H1 (cell line): ENCODE measurements at regions not wholly inside any gene's neighbourhood (a gene's known extent, or its start where the extent isn't known, plus 50 kb on each side); places are given as distances from the start of the nearest gene placed in this dataset.

Source experiments
- CTCF ChIA-PET: fragments of 300-600 bp; sonication (Branson Sonifier 250); formaldehyde crosslinking; loops from one replicate; lab custom pipeline; 2021; ENCODE audit not compliant: partially characterized antibody; lab: Charles Lee
- POLR2A ChIA-PET: fragments of 300-600 bp; sonication (Branson Sonifier 250); formaldehyde crosslinking; loops from one replicate; lab custom pipeline; 2021; ENCODE audit warnings: inconsistent platforms; ENCODE audit not compliant: partially characterized antibody; lab: Charles Lee
- DNase-seq, 2 experiments: peaks; one replicate each; pipeline versions ENCODE4 v3.0.0 to v3.0.0-alpha.2; 2010 to 2022; ENCODE audit warnings: low spot score in 2 of 2, low read depth in 1 of 2, mixed read lengths in 1 of 2
- FAIRE-seq: peaks from 2 replicates; lab custom pipeline; 2011; peaks lifted over from hg19 to GRCh38; lab: Jason Lieb, UNC
- H2AFZ ChIP-seq: 2 replicates; pipeline ENCODE4 v1.8.1; 2012; ENCODE audit warnings: low read length, inconsistent platforms
- H2AK5ac ChIP-seq: 2 replicates; pipeline ENCODE4 v1.6.1; 2013; ENCODE audit warnings: low read depth, low read length
- H2BK120ac ChIP-seq: replicated peaks from 2 replicates; pipeline ENCODE3; 2013; ENCODE audit warnings: low read depth, low read length, inconsistent platforms
- H2BK12ac ChIP-seq: 2 replicates; pipeline ENCODE4 v1.6.1; 2013; ENCODE audit warnings: low read depth, low read length
- H2BK15ac ChIP-seq: 2 replicates; pipeline ENCODE4 v1.6.1; 2013; ENCODE audit warnings: low read length
- H2BK20ac ChIP-seq: 2 replicates; pipeline ENCODE4 v1.6.1; 2013; ENCODE audit warnings: low read length
- H2BK5ac ChIP-seq: 2 replicates; pipeline ENCODE4 v1.6.1; 2013; ENCODE audit warnings: low read depth, low read length
- H3K14ac ChIP-seq: 2 replicates; pipeline ENCODE4 v1.6.1; 2013; ENCODE audit warnings: inconsistent platforms; ENCODE audit not compliant: insufficient read length
- H3K18ac ChIP-seq: 2 replicates; pipeline ENCODE4 v1.6.1; 2013; ENCODE audit warnings: low read length; ENCODE audit errors: extremely low read depth
- H3K23ac ChIP-seq: 2 replicates; pipeline ENCODE4 v1.6.1; 2013; ENCODE audit warnings: inconsistent platforms; ENCODE audit not compliant: insufficient read length
- H3K23me2 ChIP-seq: 2 replicates; pipeline ENCODE4 v1.6.1; 2013; ENCODE audit warnings: low read depth, low read length
- H3K27ac ChIP-seq: 2 replicates; pipeline ENCODE4 v1.6.1; 2011; ENCODE audit warnings: low read depth, low read length, inconsistent platforms
- H3K27me3 ChIP-seq, 4 experiments: replicated peaks in 1 of 4; 1 replicate in 1 of 4; 2 replicates in 3 of 4; pipeline versions ENCODE4 v1.6.1 to v1.8.1; 2011 to 2013; ENCODE audit warnings: low read length in 3 of 4, mild to moderate bottlenecking in 3 of 4, inconsistent platforms in 2 of 4, mixed read lengths in 2 of 4, moderate library complexity in 1 of 4; ENCODE audit not compliant: control insufficient read depth in 3 of 4, insufficient read depth in 3 of 4; ENCODE audit errors: extremely low read depth in 1 of 4
- H3K36me3 ChIP-seq, 4 experiments: 2 replicates each; pipeline versions ENCODE4 v1.6.1 to v1.8.1; 2011 to 2013; ENCODE audit warnings: mild to moderate bottlenecking in 4 of 4, low read length in 3 of 4, moderate library complexity in 2 of 4, control low read depth in 1 of 4, inconsistent platforms in 1 of 4; ENCODE audit not compliant: insufficient read depth in 4 of 4, control insufficient read depth in 2 of 4
- H3K4ac ChIP-seq: replicated peaks from 2 replicates; pipeline ENCODE3; 2013; ENCODE audit warnings: low read length, low read depth, mixed read lengths, inconsistent platforms; ENCODE audit not compliant: insufficient read length
- H3K4me1 ChIP-seq, 4 experiments: replicated peaks in 1 of 4; 1 replicate in 1 of 4; 2 replicates in 3 of 4; pipeline versions ENCODE4 v1.6.1 to v1.8.1; 2011 to 2013; ENCODE audit warnings: low read length in 3 of 4, inconsistent platforms in 2 of 4, mixed read lengths in 1 of 4; ENCODE audit not compliant: insufficient read depth in 4 of 4, control insufficient read depth in 3 of 4
- H3K4me2 ChIP-seq, 2 experiments: 2 replicates each; pipeline versions ENCODE4 v1.6.1 to v1.8.1; 2011 to 2013; ENCODE audit warnings: low read depth in 2 of 2, low read length in 2 of 2, control low read depth in 1 of 2, inconsistent platforms in 1 of 2, mild to moderate bottlenecking in 1 of 2; ENCODE audit not compliant: insufficient read depth in 1 of 2
- H3K4me3 ChIP-seq, 4 experiments: fragments of 200-600, 300-600 bp in 1 of 4; sonication (generic), shearing (Covaris generic), sonication (Bioruptor Twin) in 1 of 4; 2 replicates each; pipeline versions ENCODE4 v1.5.1 to v1.8.1; 2011 to 2016; ENCODE audit warnings: low read length in 4 of 4, low read depth in 3 of 4, control low read depth in 2 of 4, inconsistent platforms in 2 of 4, mild to moderate bottlenecking in 2 of 4, mixed read lengths in 1 of 4, moderate library complexity in 1 of 4; ENCODE audit not compliant: insufficient read depth in 2 of 4; ENCODE audit errors: extremely low read depth in 1 of 4
- H3K56ac ChIP-seq: replicated peaks from 2 replicates; pipeline ENCODE3; 2013; ENCODE audit warnings: low read depth, mild to moderate bottlenecking, mixed read lengths, low read length, inconsistent platforms; ENCODE audit not compliant: insufficient read length
- H3K79me1 ChIP-seq: 2 replicates; pipeline ENCODE4 v1.6.1; 2013; ENCODE audit warnings: low read depth, low read length, control low read depth
- H3K79me2 ChIP-seq, 2 experiments: 2 replicates each; pipeline versions ENCODE4 v1.6.1 to v1.8.1; 2012 to 2013; ENCODE audit warnings: low read length in 2 of 2, mild to moderate bottlenecking in 2 of 2, inconsistent platforms in 1 of 2; ENCODE audit not compliant: insufficient read depth in 2 of 2, control insufficient read depth in 1 of 2
- H3K9ac ChIP-seq, 4 experiments: replicated peaks in 1 of 4; 1 replicate in 1 of 4; 2 replicates in 3 of 4; pipeline versions ENCODE4 v1.6.1 to v1.8.1; 2011 to 2013; ENCODE audit warnings: low read depth in 3 of 4, low read length in 3 of 4, control low read depth in 2 of 4, mild to moderate bottlenecking in 2 of 4, moderate library complexity in 2 of 4, inconsistent platforms in 1 of 4; ENCODE audit errors: extremely low read depth in 1 of 4
- H3K9me3 ChIP-seq, 2 experiments: 2 replicates each; pipeline versions ENCODE4 v1.6.1 to v1.8.1; 2012 to 2013; ENCODE audit warnings: mild to moderate bottlenecking in 2 of 2, moderate library complexity in 2 of 2, control low read depth in 1 of 2, inconsistent platforms in 1 of 2, low read depth in 1 of 2, low read length in 1 of 2, mixed read lengths in 1 of 2; ENCODE audit not compliant: insufficient read depth in 2 of 2
- H4K20me1 ChIP-seq, 2 experiments: replicated peaks in 1 of 2; 2 replicates each; pipeline versions ENCODE3 to v1.8.1; 2011 to 2013; ENCODE audit warnings: inconsistent platforms in 2 of 2, low read length in 2 of 2, mild to moderate bottlenecking in 1 of 2; ENCODE audit not compliant: insufficient read depth in 2 of 2, control insufficient read depth in 1 of 2
- H4K5ac ChIP-seq: 2 replicates; pipeline ENCODE4 v1.6.1; 2013; ENCODE audit warnings: low read length, low read depth, mixed read lengths, inconsistent platforms; ENCODE audit not compliant: insufficient read length
- H4K8ac ChIP-seq: 2 replicates; pipeline ENCODE4 v1.8.0; 2013; ENCODE audit warnings: mild to moderate bottlenecking, moderate library complexity, low read length, inconsistent platforms; ENCODE audit not compliant: insufficient read depth; ENCODE audit errors: extremely low read depth
- H4K91ac ChIP-seq: replicated peaks from 2 replicates; pipeline ENCODE3; 2013; ENCODE audit warnings: low read length, mixed read lengths, inconsistent platforms; ENCODE audit not compliant: insufficient read length
- ASH2L ChIP-seq: fragments of 200-600, 300-600 bp; sonication (generic); IDR thresholded peaks from one replicate; pipeline ENCODE4 v1.7.1; 2017; ENCODE audit warnings: low read length
- CEBPB ChIP-seq: IDR thresholded peaks from 2 replicates; pipeline ENCODE4 v1.6.1; 2012; ENCODE audit warnings: low read depth, low read length
- GTF2F1 ChIP-seq: IDR thresholded peaks from 2 replicates; pipeline ENCODE4 v1.6.1; 2012; ENCODE audit warnings: low read depth, low read length, improper control_type of control experiment, borderline replicate concordance
- RAD21 ChIP-seq, 2 experiments: IDR thresholded peaks in 1 of 2; conservative IDR thresholded peaks in 1 of 2; 2 replicates each; pipeline ENCODE4 v1.6.1; 2011; ENCODE audit warnings: low read depth in 2 of 2, low read length in 2 of 2, improper control_type of control experiment in 1 of 2, inconsistent platforms in 1 of 2, mild to moderate bottlenecking in 1 of 2, moderate library complexity in 1 of 2
- SIN3A ChIP-seq, 2 experiments: IDR thresholded peaks in 1 of 2; conservative IDR thresholded peaks in 1 of 2; 2 replicates each; pipeline ENCODE4 v1.6.1; 2011 to 2012; ENCODE audit warnings: low read length in 2 of 2, improper control_type of control experiment in 1 of 2, low read depth in 1 of 2, mild to moderate bottlenecking in 1 of 2
- TAF1 ChIP-seq: IDR thresholded peaks from 2 replicates; pipeline ENCODE4 v1.6.1; 2011; ENCODE audit warnings: mild to moderate bottlenecking, low read depth, low read length
- TBP ChIP-seq: IDR thresholded peaks from 2 replicates; pipeline ENCODE4 v1.6.1; 2011; ENCODE audit warnings: low read depth, low read length, improper control_type of control experiment
- TCF12 ChIP-seq: IDR thresholded peaks from 2 replicates; pipeline ENCODE4 v1.6.1; 2011; ENCODE audit warnings: low read depth, mild to moderate bottlenecking, low read length
- WGBS, 2 experiments: shearing (Covaris generic) in 1 of 2; methylation state at CpG; one replicate each; pipeline versions ENCODE4 v1.1.6 to v1.1.7; 2013 to 2015; ENCODE audit warnings: low lambda C conversion rate in 2 of 2, mixed read lengths in 2 of 2, inconsistent platforms in 1 of 2, low coverage in 1 of 2, missing lambda C conversion rate in 1 of 2; ENCODE audit not compliant: insufficient replicate concordance in 2 of 2, insufficient coverage in 1 of 2, insufficient read length in 1 of 2; ENCODE audit errors: extremely low coverage in 1 of 2, missing lambda C conversion rate in 1 of 2; 5-methylcytosine and 5-hydroxymethylcytosine counted together
- TF ChIP-seq, protein P1 (sequence below): IDR thresholded peaks from 2 replicates; pipeline ENCODE4 v1.6.1; 2012; ENCODE audit warnings: low read length, inconsistent platforms

- Histone ChIP-seq H2BK20ac (no peak overlapping the region), H4K8ac (no peak overlapping the region), H4K5ac (no peak overlapping the region), H3K56ac (no peak overlapping the region), H4K91ac (no peak overlapping the region), H3K23me2 (no peaks in the 10 kb centered on the region), H3K23ac (no peak overlapping the region), H3K27me3 (no peaks in the 10 kb centered on the region), H3K79me1 (no peaks in the 10 kb centered on the region), H3K9me3 (no peaks in the 10 kb centered on the region), H3K9ac (no peak overlapping the region), H2BK5ac (no peak overlapping the region), H3K4me1 (no peaks in the 10 kb centered on the region), H3K4me3 (no peak overlapping the region), H3K14ac (no peak overlapping the region), H3K79me2 (no peaks in the 10 kb centered on the region), H2AFZ (no peak overlapping the region), H3K27ac (no peak overlapping the region), H2BK12ac (no peak overlapping the region), H3K4ac (no peak overlapping the region), H2AK5ac (no peak overlapping the region), H4K20me1 (no peaks in the 10 kb centered on the region), H2BK120ac (no peak overlapping the region), H3K18ac (no peak overlapping the region), H2BK15ac (no peak overlapping the region), H3K36me3 (no peaks in the 10 kb centered on the region), H3K4me2 (no peak overlapping the region)
- DNase-seq (no peak), FAIRE-seq (no peak)
- TF ChIP-seq ASH2L (no peak), TAF1 (no peak), RAD21 (IDR thresholded peaks at IDR 0.05 in 1 of 2, conservative IDR thresholded peaks at IDR 0.05 in 1 of 2; ENCODE audit: low read depth in 2 of 2, low read length in 2 of 2) (no peak), SIN3A (conservative IDR thresholded peaks at IDR 0.05 in 1 of 2, IDR thresholded peaks at IDR 0.05 in 1 of 2; ENCODE audit: low read depth in 1 of 2, low read length in 2 of 2) (no peak), CEBPB (no peak), TBP (no peak), TCF12 (no peak), GTF2F1 (no peak)
- TF ChIP-seq, protein P1, sequence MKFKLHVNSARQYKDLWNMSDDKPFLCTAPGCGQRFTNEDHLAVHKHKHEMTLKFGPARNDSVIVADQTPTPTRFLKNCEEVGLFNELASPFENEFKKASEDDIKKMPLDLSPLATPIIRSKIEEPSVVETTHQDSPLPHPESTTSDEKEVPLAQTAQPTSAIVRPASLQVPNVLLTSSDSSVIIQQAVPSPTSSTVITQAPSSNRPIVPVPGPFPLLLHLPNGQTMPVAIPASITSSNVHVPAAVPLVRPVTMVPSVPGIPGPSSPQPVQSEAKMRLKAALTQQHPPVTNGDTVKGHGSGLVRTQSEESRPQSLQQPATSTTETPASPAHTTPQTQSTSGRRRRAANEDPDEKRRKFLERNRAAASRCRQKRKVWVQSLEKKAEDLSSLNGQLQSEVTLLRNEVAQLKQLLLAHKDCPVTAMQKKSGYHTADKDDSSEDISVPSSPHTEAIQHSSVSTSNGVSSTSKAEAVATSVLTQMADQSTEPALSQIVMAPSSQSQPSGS = no peak
- WGBS, 2 experiments = 82% methylated on average over 1 of the region's 1 CpG; no CpG with 5 or more reads in 1 of the 2 experiments
- ChIA-PET POLR2A (no interaction called here), CTCF (no interaction called here)
Observed at GRCh38 chr1:164021813-164022212, 537.2 kb upstream of the PBX1 start.
